IPS DF 19.7 (cell line): ENCODE measurements at regions not wholly inside any gene's neighbourhood (a gene's known extent, or its start where the extent isn't known, plus 50 kb on each side); places are given as distances from the start of the nearest gene placed in this dataset.

Experiments
- DNase-seq: peaks from one replicate; pipeline ENCODE4 v3.0.0-alpha.2; 2013; ENCODE audit warnings: low read depth, low spot score

- no peak for DNase-seq
Measured at GRCh38 chr20:60212695-60213094, 254.5 kb downstream of the CDH26 start.

GRCh38 chr20:60213126-60213893 is 255.1 kb downstream of the CDH26 start:
- no peak for DNase-seq

GRCh38 chr20:60214901-60215815 is 256.9 kb downstream of the CDH26 start:
- DNase-seq: no peak

- DNase-seq: no peak
Measured at GRCh38 chr20:60215816-60216730, 257.9 kb downstream of the CDH26 start.

GRCh38 chr20:60219231-60219630 is 261.0 kb downstream of the CDH26 start:
- no peak for DNase-seq

- DNase-seq: no peak
Measured at GRCh38 chr20:60219984-60220562, 261.9 kb downstream of the CDH26 start.

GRCh38 chr20:60220706-60221105 is 262.5 kb downstream of the CDH26 start:
- no peak for DNase-seq

- DNase-seq: no peak
Measured at GRCh38 chr20:60221593-60221992, 263.4 kb downstream of the CDH26 start.

GRCh38 chr20:60222497-60222896 is 264.3 kb downstream of the CDH26 start:
- no peak for DNase-seq

GRCh38 chr20:60223174-60223573 is 265.0 kb downstream of the CDH26 start:
- no peak for DNase-seq

GRCh38 chr20:60224914-60225313 is 266.7 kb downstream of the CDH26 start:
- DNase-seq: no peak

- no peak for DNase-seq
Measured at GRCh38 chr20:60228255-60228654, 270.0 kb downstream of the CDH26 start.

GRCh38 chr20:60232380-60232779 is 274.2 kb downstream of the CDH26 start:
- no peak for DNase-seq

GRCh38 chr20:60233018-60233630 is 274.9 kb downstream of the CDH26 start:
- DNase-seq: no peak

- DNase-seq: no peak
Measured at GRCh38 chr20:60236613-60237012, 278.4 kb downstream of the CDH26 start.

GRCh38 chr20:60237981-60238380 is 279.8 kb downstream of the CDH26 start:
- no peak for DNase-seq

GRCh38 chr20:60238992-60239660 is 280.9 kb downstream of the CDH26 start:
- no peak for DNase-seq

GRCh38 chr20:60239956-60240355 is 281.7 kb downstream of the CDH26 start:
- no peak for DNase-seq

GRCh38 chr20:60240415-60240814 is 282.2 kb downstream of the CDH26 start:
- no peak for DNase-seq

GRCh38 chr20:60240986-60241385 is 282.8 kb downstream of the CDH26 start:
- no peak for DNase-seq
